ENCODE measurements at regions not wholly inside any gene's neighbourhood (a gene's known extent, or its start where the extent isn't known, plus 50 kb on each side); places are given as distances from the start of the nearest gene placed in this dataset.

DNA sequence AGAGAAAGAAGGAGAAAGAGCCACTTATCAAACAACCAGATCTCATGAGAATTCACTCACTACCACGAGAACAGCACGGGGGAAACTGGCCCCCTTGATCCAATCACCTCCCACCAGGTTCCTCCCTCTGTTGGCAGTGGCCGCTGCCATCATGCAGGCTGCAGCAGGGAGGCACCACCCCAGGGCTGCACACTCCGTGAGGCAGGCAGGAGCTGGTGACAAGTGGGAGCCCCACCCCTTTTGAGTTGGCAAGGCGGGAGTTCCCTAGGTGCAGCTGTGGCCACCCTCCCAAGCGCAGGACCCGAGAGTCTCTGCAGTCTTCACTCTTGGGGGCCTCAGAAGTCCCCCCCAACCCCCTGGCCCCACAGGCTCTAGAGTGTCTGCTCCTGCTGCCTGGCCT, 83.9 kb upstream of the GJB5 start:
- TF ChIP-seq YY1 (IDR thresholded peaks at IDR 0.05) (no peak), JUND (IDR thresholded peaks at IDR 0.05) (no peak), RXRA (IDR thresholded peaks at IDR 0.05) (no peak), HNF4A (conservative IDR thresholded peaks at IDR 0.05) (no peak), EGR1 (IDR thresholded peaks at IDR 0.05; ENCODE audit: low read depth in 2 of 2) (no peak), TAF1 (conservative IDR thresholded peaks at IDR 0.05) (no peak), GABPA (IDR thresholded peaks at IDR 0.05 in 1 of 2, conservative IDR thresholded peaks at IDR 0.05 in 1 of 2) (no peak), HNF4G (IDR thresholded peaks at IDR 0.05) (no peak), SP1 (IDR thresholded peaks at IDR 0.05) (no peak), FOXA2 (IDR thresholded peaks at IDR 0.05) (no peak), NR2F2 (IDR thresholded peaks at IDR 0.05) (no peak), RAD21 (IDR thresholded peaks at IDR 0.05) (no peak)
- TF ChIP-seq, protein P1, sequence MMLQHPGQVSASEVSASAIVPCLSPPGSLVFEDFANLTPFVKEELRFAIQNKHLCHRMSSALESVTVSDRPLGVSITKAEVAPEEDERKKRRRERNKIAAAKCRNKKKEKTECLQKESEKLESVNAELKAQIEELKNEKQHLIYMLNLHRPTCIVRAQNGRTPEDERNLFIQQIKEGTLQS (IDR thresholded peaks at IDR 0.05): no peak
- TF ChIP-seq, protein P2, sequence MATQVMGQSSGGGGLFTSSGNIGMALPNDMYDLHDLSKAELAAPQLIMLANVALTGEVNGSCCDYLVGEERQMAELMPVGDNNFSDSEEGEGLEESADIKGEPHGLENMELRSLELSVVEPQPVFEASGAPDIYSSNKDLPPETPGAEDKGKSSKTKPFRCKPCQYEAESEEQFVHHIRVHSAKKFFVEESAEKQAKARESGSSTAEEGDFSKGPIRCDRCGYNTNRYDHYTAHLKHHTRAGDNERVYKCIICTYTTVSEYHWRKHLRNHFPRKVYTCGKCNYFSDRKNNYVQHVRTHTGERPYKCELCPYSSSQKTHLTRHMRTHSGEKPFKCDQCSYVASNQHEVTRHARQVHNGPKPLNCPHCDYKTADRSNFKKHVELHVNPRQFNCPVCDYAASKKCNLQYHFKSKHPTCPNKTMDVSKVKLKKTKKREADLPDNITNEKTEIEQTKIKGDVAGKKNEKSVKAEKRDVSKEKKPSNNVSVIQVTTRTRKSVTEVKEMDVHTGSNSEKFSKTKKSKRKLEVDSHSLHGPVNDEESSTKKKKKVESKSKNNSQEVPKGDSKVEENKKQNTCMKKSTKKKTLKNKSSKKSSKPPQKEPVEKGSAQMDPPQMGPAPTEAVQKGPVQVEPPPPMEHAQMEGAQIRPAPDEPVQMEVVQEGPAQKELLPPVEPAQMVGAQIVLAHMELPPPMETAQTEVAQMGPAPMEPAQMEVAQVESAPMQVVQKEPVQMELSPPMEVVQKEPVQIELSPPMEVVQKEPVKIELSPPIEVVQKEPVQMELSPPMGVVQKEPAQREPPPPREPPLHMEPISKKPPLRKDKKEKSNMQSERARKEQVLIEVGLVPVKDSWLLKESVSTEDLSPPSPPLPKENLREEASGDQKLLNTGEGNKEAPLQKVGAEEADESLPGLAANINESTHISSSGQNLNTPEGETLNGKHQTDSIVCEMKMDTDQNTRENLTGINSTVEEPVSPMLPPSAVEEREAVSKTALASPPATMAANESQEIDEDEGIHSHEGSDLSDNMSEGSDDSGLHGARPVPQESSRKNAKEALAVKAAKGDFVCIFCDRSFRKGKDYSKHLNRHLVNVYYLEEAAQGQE (IDR thresholded peaks at IDR 0.05): no peak
- TF ChIP-seq, protein P3, sequence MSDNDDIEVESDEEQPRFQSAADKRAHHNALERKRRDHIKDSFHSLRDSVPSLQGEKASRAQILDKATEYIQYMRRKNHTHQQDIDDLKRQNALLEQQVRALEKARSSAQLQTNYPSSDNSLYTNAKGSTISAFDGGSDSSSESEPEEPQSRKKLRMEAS (IDR thresholded peaks at IDR 0.05): no peak
- TF ChIP-seq, protein P4, sequence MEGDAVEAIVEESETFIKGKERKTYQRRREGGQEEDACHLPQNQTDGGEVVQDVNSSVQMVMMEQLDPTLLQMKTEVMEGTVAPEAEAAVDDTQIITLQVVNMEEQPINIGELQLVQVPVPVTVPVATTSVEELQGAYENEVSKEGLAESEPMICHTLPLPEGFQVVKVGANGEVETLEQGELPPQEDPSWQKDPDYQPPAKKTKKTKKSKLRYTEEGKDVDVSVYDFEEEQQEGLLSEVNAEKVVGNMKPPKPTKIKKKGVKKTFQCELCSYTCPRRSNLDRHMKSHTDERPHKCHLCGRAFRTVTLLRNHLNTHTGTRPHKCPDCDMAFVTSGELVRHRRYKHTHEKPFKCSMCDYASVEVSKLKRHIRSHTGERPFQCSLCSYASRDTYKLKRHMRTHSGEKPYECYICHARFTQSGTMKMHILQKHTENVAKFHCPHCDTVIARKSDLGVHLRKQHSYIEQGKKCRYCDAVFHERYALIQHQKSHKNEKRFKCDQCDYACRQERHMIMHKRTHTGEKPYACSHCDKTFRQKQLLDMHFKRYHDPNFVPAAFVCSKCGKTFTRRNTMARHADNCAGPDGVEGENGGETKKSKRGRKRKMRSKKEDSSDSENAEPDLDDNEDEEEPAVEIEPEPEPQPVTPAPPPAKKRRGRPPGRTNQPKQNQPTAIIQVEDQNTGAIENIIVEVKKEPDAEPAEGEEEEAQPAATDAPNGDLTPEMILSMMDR (IDR thresholded peaks at IDR 0.05; ENCODE audit: low read depth, low read length, missing input control): no peak
- TF ChIP-seq, protein P5, sequence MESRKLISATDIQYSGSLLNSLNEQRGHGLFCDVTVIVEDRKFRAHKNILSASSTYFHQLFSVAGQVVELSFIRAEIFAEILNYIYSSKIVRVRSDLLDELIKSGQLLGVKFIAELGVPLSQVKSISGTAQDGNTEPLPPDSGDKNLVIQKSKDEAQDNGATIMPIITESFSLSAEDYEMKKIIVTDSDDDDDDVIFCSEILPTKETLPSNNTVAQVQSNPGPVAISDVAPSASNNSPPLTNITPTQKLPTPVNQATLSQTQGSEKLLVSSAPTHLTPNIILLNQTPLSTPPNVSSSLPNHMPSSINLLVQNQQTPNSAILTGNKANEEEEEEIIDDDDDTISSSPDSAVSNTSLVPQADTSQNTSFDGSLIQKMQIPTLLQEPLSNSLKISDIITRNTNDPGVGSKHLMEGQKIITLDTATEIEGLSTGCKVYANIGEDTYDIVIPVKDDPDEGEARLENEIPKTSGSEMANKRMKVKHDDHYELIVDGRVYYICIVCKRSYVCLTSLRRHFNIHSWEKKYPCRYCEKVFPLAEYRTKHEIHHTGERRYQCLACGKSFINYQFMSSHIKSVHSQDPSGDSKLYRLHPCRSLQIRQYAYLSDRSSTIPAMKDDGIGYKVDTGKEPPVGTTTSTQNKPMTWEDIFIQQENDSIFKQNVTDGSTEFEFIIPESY (IDR thresholded peaks at IDR 0.05): no peak
- 72% methylated on average over 7 of the region's 7 CpGs for WGBS
- Histone ChIP-seq H3K4me1 (ENCODE audit: control insufficient read depth in 4 of 4, insufficient read depth in 4 of 4, low read length in 3 of 4) (no peaks in the 10 kb centered on the region), H3K27ac (ENCODE audit: low read depth in 1 of 2, low read length in 2 of 2) (no peak overlapping the region), H3K36me3 (ENCODE audit: control insufficient read depth in 4 of 4, insufficient read depth in 3 of 4, low read depth in 1 of 4, low read length in 3 of 4) (no peaks in the 10 kb centered on the region), H3K9ac (ENCODE audit: low read depth in 1 of 2, low read length in 2 of 2) (no peak overlapping the region), H3K4me3 (ENCODE audit: low read depth in 1 of 3, low read length in 3 of 3) (no peak overlapping the region), H3K9me3 (ENCODE audit: control insufficient read depth in 4 of 4, low read length in 3 of 4) (no peaks in the 10 kb centered on the region), H3K27me3 (ENCODE audit: control insufficient read depth in 4 of 4, insufficient read depth in 4 of 4, low read length in 3 of 4) (peaks cover 0 to 4% (median under 1%) of the 10 kb centered on the region in 4 donors)
- DNase-seq (ENCODE audit: low spot score): no peak

DNA sequence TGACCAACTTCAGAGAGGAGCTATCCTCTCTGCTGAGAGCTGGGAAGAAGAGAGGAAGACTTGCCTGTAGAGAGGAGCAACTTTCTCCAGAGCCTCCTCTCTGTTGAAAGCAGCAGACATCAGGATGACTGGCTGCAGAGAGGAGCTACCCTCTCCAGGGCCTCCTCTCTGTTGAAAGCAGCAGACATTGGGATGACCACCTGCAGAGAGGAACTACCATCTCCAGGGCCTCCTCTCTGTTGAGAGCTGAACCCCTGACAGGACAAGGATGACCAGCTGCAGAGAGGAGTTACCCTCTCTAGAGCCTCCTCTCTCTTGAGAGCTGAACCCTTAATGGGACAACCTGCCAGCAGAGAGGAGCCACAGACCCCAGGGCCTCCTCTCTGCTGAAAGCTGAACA, 83.0 kb upstream of the GJB5 start:
- no peak overlapping the region for H3K9ac ChIP-seq (ENCODE audit: low read depth in 1 of 2, low read length in 2 of 2)
- H3K4me1 ChIP-seq (ENCODE audit: control insufficient read depth in 4 of 4, insufficient read depth in 4 of 4, low read length in 3 of 4): no peaks in the 10 kb centered on the region
- no peaks in the 10 kb centered on the region for H3K9me3 ChIP-seq (ENCODE audit: control insufficient read depth in 4 of 4, low read length in 3 of 4)
- DNase-seq (ENCODE audit: low spot score): no peak
- no peak overlapping the region for H3K4me3 ChIP-seq (ENCODE audit: low read depth in 1 of 3, low read length in 3 of 3)
- peaks cover 0 to 3% (median under 1%) of the 10 kb centered on the region in 4 donors for H3K27me3 ChIP-seq (ENCODE audit: control insufficient read depth in 4 of 4, insufficient read depth in 4 of 4, low read length in 3 of 4)
- no peak overlapping the region for H3K27ac ChIP-seq (ENCODE audit: low read depth in 1 of 2, low read length in 2 of 2)
- no peaks in the 10 kb centered on the region for H3K36me3 ChIP-seq (ENCODE audit: control insufficient read depth in 4 of 4, insufficient read depth in 3 of 4, low read depth in 1 of 4, low read length in 3 of 4)
- TF ChIP-seq FOXA2 (IDR thresholded peaks at IDR 0.05): no peak
- TF ChIP-seq, protein P3 (IDR thresholded peaks at IDR 0.05): no peak
- TF ChIP-seq, protein P2 (IDR thresholded peaks at IDR 0.05): no peak
- TF ChIP-seq EGR1 (IDR thresholded peaks at IDR 0.05; ENCODE audit: low read depth in 2 of 2): no peak
- no peak for TF ChIP-seq RXRA (IDR thresholded peaks at IDR 0.05)
- TF ChIP-seq, protein P5 (IDR thresholded peaks at IDR 0.05): no peak
- TF ChIP-seq YY1 (IDR thresholded peaks at IDR 0.05): no peak
- no peak for TF ChIP-seq JUND (IDR thresholded peaks at IDR 0.05)
- no peak for TF ChIP-seq HNF4A (conservative IDR thresholded peaks at IDR 0.05)
- TF ChIP-seq, protein P1 (IDR thresholded peaks at IDR 0.05): no peak
- no peak for TF ChIP-seq NR2F2 (IDR thresholded peaks at IDR 0.05)
- TF ChIP-seq GABPA (IDR thresholded peaks at IDR 0.05 in 1 of 2, conservative IDR thresholded peaks at IDR 0.05 in 1 of 2): no peak

Measured in liver (tissue), 8 donors.